Suppressor macrophage treated with lipopolysaccharide for 4 hours (primary cell): ENCODE measurements at regions not wholly inside any gene's neighbourhood (a gene's known extent, or its start where the extent isn't known, plus 50 kb on each side); places are given as distances from the start of the nearest gene placed in this dataset.
"Not testable (repeated sequence)": the region's sequence is repeated elsewhere in the genome, so short reads cannot be mapped to it uniquely, and the experiment has no call there.

Source experiments
- DNase-seq: peaks from one replicate; pipeline ENCODE4 v3.0.0-alpha.2; 2020

- no peak for DNase-seq
These were observed 254.6 kb upstream of the LRRC4C start for GRCh38 chr11:41714101-41714500.

- DNase-seq, result no peak
These were observed 257.4 kb upstream of the LRRC4C start for GRCh38 chr11:41716862-41717261.

- DNase-seq, result no peak
These were observed 261.3 kb upstream of the LRRC4C start for GRCh38 chr11:41720761-41721160.

GRCh38 chr11:41728161-41728560, 268.7 kb upstream of the LRRC4C start:
- not testable (repeated sequence) for DNase-seq

GRCh38 chr11:41775296-41775695, 315.8 kb upstream of the LRRC4C start:
- no peak for DNase-seq

- no peak for DNase-seq
These were observed 320.0 kb upstream of the LRRC4C start for GRCh38 chr11:41779401-41779960.

GRCh38 chr11:41781441-41781840, 322.0 kb upstream of the LRRC4C start:
- DNase-seq, result no peak

GRCh38 chr11:41784513-41785335, 325.3 kb upstream of the LRRC4C start:
- DNase-seq, result no peak

- no peak for DNase-seq
These were observed 326.6 kb upstream of the LRRC4C start for GRCh38 chr11:41786087-41786486.

- DNase-seq, result no peak
These were observed 328.7 kb upstream of the LRRC4C start for GRCh38 chr11:41788177-41788576.

GRCh38 chr11:41789376-41789775, 329.9 kb upstream of the LRRC4C start:
- DNase-seq, result no peak

- no peak for DNase-seq
These were observed 335.6 kb upstream of the LRRC4C start for GRCh38 chr11:41795004-41795403.

GRCh38 chr11:41799754-41800153, 340.3 kb upstream of the LRRC4C start:
- DNase-seq, result no peak

- DNase-seq, result no peak
These were observed 344.4 kb upstream of the LRRC4C start for GRCh38 chr11:41803895-41804294.

GRCh38 chr11:41816396-41816795, 356.9 kb upstream of the LRRC4C start:
- no peak for DNase-seq

- DNase-seq, result not testable (repeated sequence)
These were observed 364.8 kb upstream of the LRRC4C start for GRCh38 chr11:41824287-41824686.

- no peak for DNase-seq
These were observed 366.6 kb upstream of the LRRC4C start for GRCh38 chr11:41826085-41826484.

- no peak for DNase-seq
These were observed 377.0 kb upstream of the LRRC4C start for GRCh38 chr11:41836431-41836830.

- DNase-seq, result no peak
These were observed 383.2 kb upstream of the LRRC4C start for GRCh38 chr11:41842673-41843072.

GRCh38 chr11:41845066-41845465, 385.6 kb upstream of the LRRC4C start:
- DNase-seq, result no peak

GRCh38 chr11:41848349-41848748, 388.9 kb upstream of the LRRC4C start:
- no peak for DNase-seq

- no peak for DNase-seq
These were observed 389.8 kb upstream of the LRRC4C start for GRCh38 chr11:41849250-41849649.

- no peak for DNase-seq
These were observed 392.3 kb upstream of the LRRC4C start for GRCh38 chr11:41851743-41852142.

- DNase-seq, result no peak
These were observed 402.4 kb upstream of the LRRC4C start for GRCh38 chr11:41861838-41862237.

- DNase-seq, result no peak
These were observed 407.1 kb upstream of the LRRC4C start for GRCh38 chr11:41866525-41866924.
